ENCODE measurements at regions not wholly inside any gene's neighbourhood (a gene's known extent, or its start where the extent isn't known, plus 50 kb on each side); places are given as distances from the start of the nearest gene placed in this dataset.

GRCh38 chr6:23106951-23107350 lies 537.6 kb downstream of the HDGFL1 start:
- TF ChIP-seq CTCF (IDR thresholded peaks at IDR 0.05) (no peak), POLR2A (IDR thresholded peaks at IDR 0.05) (no peak)

Data from right lobe of liver (tissue), 4 donors.